ENCODE measurements at regions not wholly inside any gene's neighbourhood (a gene's known extent, or its start where the extent isn't known, plus 50 kb on each side); places are given as distances from the start of the nearest gene placed in this dataset.

- Histone ChIP-seq H3K4me2 (ENCODE audit: low read depth, low read length) (no peak overlapping the region), H4K20me1 (ENCODE audit: insufficient read depth, low read length) (no peaks in the 10 kb centered on the region), H3K4me3 (ENCODE audit: low read length) (no peak overlapping the region), H3K9ac (ENCODE audit: low read length) (no peak overlapping the region), H3K79me2 (ENCODE audit: low read length) (no peaks in the 10 kb centered on the region), H3K27me3 (replicated peaks; ENCODE audit: insufficient read depth, low read length) (no peaks in the 10 kb centered on the region), H3F3A (ENCODE audit: insufficient read depth, low read length) (no peaks in the 10 kb centered on the region), H3K27ac (ENCODE audit: low read length) (no peak overlapping the region), H3K4me1 (ENCODE audit: low read length) (no peaks in the 10 kb centered on the region), H3K36me3 (replicated peaks; ENCODE audit: insufficient read depth, low read length) (no peaks in the 10 kb centered on the region), H3K9me2 (replicated peaks; ENCODE audit: insufficient read depth, low read length) (no peaks in the 10 kb centered on the region), H3K9me3 (replicated peaks; ENCODE audit: insufficient read depth, low read length) (no peaks in the 10 kb centered on the region), H2AFZ (ENCODE audit: low read length) (no peak overlapping the region)
- TF ChIP-seq EZH2phosphoT487 (IDR thresholded peaks at IDR 0.05; ENCODE audit: low read length) (no peak), CTCF (IDR thresholded peaks at IDR 0.05; ENCODE audit: low read length) (no peak), EZH2 (optimal IDR thresholded peaks at IDR 0.05; ENCODE audit: low read depth, low read length) (no peak)
- DNase-seq, result no peak
Measured at GRCh38 chr5:61790678-61791077, 458.6 kb downstream of the ZSWIM6 start.

GRCh38 chr5:61796773-61797172 lies 464.7 kb downstream of the ZSWIM6 start:
- Histone ChIP-seq H3F3A (ENCODE audit: insufficient read depth, low read length) (no peaks in the 10 kb centered on the region), H3K79me2 (ENCODE audit: low read length) (no peaks in the 10 kb centered on the region), H3K9me3 (replicated peaks; ENCODE audit: insufficient read depth, low read length) (no peaks in the 10 kb centered on the region), H3K27ac (ENCODE audit: low read length) (no peak overlapping the region), H3K27me3 (replicated peaks; ENCODE audit: insufficient read depth, low read length) (no peaks in the 10 kb centered on the region), H3K9ac (ENCODE audit: low read length) (no peak overlapping the region), H4K20me1 (ENCODE audit: insufficient read depth, low read length) (no peaks in the 10 kb centered on the region), H3K4me1 (ENCODE audit: low read length) (no peaks in the 10 kb centered on the region), H3K4me2 (ENCODE audit: low read depth, low read length) (no peak overlapping the region), H3K36me3 (replicated peaks; ENCODE audit: insufficient read depth, low read length) (no peaks in the 10 kb centered on the region), H3K9me2 (replicated peaks; ENCODE audit: insufficient read depth, low read length) (no peaks in the 10 kb centered on the region), H3K4me3 (ENCODE audit: low read length) (no peak overlapping the region), H2AFZ (ENCODE audit: low read length) (no peak overlapping the region)
- DNase-seq, result no peak
- TF ChIP-seq EZH2phosphoT487 (IDR thresholded peaks at IDR 0.05; ENCODE audit: low read length) (no peak), CTCF (IDR thresholded peaks at IDR 0.05; ENCODE audit: low read length) (no peak), EZH2 (optimal IDR thresholded peaks at IDR 0.05; ENCODE audit: low read depth, low read length) (no peak)

- H3K36me3 ChIP-seq (replicated peaks; ENCODE audit: insufficient read depth, low read length), result no peaks in the 10 kb centered on the region
- no peak overlapping the region for H2AFZ ChIP-seq (ENCODE audit: low read length)
- no peak overlapping the region for H3K4me2 ChIP-seq (ENCODE audit: low read depth, low read length)
- no peaks in the 10 kb centered on the region for H3K9me2 ChIP-seq (replicated peaks; ENCODE audit: insufficient read depth, low read length)
- no peaks in the 10 kb centered on the region for H4K20me1 ChIP-seq (ENCODE audit: insufficient read depth, low read length)
- no peaks in the 10 kb centered on the region for H3K27me3 ChIP-seq (replicated peaks; ENCODE audit: insufficient read depth, low read length)
- DNase-seq, result no peak
- H3K4me1 ChIP-seq (ENCODE audit: low read length), result no peaks in the 10 kb centered on the region
- H3F3A ChIP-seq (ENCODE audit: insufficient read depth, low read length), result no peaks in the 10 kb centered on the region
- TF ChIP-seq EZH2 (optimal IDR thresholded peaks at IDR 0.05; ENCODE audit: low read depth, low read length) (no peak), EZH2phosphoT487 (IDR thresholded peaks at IDR 0.05; ENCODE audit: low read length) (no peak), CTCF (IDR thresholded peaks at IDR 0.05; ENCODE audit: low read length) (no peak)
- H3K4me3 ChIP-seq (ENCODE audit: low read length), result no peak overlapping the region
- no peak overlapping the region for H3K9ac ChIP-seq (ENCODE audit: low read length)
- H3K9me3 ChIP-seq (replicated peaks; ENCODE audit: insufficient read depth, low read length), result no peaks in the 10 kb centered on the region
- no peak overlapping the region for H3K27ac ChIP-seq (ENCODE audit: low read length)
- H3K79me2 ChIP-seq (ENCODE audit: low read length), result no peaks in the 10 kb centered on the region
Measured at GRCh38 chr5:61800450-61800849, 468.4 kb downstream of the ZSWIM6 start.
